ENCODE measurements at regions not wholly inside any gene's neighbourhood (a gene's known extent, or its start where the extent isn't known, plus 50 kb on each side); places are given as distances from the start of the nearest gene placed in this dataset.

DNA sequence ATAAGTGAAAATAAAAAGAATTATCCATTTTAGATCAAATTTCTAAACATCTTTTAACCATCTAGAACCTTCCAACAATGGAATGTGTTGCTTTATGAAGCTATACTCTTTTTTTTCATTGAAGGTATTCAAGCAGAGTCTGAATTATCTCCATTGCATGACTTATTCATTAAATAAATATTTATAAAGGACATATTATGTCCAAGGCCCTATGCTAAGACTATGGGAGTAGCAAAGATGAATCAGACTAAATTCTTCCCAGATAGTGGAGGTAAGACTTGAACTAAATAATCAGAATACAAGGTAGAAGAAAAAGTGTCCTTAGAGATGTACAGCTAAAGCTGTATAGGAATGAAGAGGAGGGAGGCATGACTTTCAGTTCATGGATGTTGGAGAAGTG lies 215.5 kb upstream of the RGMB start (continued):
- TF ChIP-seq, protein P1, sequence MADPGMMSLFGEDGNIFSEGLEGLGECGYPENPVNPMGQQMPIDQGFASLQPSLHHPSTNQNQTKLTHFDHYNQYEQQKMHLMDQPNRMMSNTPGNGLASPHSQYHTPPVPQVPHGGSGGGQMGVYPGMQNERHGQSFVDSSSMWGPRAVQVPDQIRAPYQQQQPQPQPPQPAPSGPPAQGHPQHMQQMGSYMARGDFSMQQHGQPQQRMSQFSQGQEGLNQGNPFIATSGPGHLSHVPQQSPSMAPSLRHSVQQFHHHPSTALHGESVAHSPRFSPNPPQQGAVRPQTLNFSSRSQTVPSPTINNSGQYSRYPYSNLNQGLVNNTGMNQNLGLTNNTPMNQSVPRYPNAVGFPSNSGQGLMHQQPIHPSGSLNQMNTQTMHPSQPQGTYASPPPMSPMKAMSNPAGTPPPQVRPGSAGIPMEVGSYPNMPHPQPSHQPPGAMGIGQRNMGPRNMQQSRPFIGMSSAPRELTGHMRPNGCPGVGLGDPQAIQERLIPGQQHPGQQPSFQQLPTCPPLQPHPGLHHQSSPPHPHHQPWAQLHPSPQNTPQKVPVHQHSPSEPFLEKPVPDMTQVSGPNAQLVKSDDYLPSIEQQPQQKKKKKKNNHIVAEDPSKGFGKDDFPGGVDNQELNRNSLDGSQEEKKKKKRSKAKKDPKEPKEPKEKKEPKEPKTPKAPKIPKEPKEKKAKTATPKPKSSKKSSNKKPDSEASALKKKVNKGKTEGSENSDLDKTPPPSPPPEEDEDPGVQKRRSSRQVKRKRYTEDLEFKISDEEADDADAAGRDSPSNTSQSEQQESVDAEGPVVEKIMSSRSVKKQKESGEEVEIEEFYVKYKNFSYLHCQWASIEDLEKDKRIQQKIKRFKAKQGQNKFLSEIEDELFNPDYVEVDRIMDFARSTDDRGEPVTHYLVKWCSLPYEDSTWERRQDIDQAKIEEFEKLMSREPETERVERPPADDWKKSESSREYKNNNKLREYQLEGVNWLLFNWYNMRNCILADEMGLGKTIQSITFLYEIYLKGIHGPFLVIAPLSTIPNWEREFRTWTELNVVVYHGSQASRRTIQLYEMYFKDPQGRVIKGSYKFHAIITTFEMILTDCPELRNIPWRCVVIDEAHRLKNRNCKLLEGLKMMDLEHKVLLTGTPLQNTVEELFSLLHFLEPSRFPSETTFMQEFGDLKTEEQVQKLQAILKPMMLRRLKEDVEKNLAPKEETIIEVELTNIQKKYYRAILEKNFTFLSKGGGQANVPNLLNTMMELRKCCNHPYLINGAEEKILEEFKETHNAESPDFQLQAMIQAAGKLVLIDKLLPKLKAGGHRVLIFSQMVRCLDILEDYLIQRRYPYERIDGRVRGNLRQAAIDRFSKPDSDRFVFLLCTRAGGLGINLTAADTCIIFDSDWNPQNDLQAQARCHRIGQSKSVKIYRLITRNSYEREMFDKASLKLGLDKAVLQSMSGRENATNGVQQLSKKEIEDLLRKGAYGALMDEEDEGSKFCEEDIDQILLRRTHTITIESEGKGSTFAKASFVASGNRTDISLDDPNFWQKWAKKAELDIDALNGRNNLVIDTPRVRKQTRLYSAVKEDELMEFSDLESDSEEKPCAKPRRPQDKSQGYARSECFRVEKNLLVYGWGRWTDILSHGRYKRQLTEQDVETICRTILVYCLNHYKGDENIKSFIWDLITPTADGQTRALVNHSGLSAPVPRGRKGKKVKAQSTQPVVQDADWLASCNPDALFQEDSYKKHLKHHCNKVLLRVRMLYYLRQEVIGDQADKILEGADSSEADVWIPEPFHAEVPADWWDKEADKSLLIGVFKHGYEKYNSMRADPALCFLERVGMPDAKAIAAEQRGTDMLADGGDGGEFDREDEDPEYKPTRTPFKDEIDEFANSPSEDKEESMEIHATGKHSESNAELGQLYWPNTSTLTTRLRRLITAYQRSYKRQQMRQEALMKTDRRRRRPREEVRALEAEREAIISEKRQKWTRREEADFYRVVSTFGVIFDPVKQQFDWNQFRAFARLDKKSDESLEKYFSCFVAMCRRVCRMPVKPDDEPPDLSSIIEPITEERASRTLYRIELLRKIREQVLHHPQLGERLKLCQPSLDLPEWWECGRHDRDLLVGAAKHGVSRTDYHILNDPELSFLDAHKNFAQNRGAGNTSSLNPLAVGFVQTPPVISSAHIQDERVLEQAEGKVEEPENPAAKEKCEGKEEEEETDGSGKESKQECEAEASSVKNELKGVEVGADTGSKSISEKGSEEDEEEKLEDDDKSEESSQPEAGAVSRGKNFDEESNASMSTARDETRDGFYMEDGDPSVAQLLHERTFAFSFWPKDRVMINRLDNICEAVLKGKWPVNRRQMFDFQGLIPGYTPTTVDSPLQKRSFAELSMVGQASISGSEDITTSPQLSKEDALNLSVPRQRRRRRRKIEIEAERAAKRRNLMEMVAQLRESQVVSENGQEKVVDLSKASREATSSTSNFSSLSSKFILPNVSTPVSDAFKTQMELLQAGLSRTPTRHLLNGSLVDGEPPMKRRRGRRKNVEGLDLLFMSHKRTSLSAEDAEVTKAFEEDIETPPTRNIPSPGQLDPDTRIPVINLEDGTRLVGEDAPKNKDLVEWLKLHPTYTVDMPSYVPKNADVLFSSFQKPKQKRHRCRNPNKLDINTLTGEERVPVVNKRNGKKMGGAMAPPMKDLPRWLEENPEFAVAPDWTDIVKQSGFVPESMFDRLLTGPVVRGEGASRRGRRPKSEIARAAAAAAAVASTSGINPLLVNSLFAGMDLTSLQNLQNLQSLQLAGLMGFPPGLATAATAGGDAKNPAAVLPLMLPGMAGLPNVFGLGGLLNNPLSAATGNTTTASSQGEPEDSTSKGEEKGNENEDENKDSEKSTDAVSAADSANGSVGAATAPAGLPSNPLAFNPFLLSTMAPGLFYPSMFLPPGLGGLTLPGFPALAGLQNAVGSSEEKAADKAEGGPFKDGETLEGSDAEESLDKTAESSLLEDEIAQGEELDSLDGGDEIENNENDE (IDR thresholded peaks at IDR 0.05; ENCODE audit: insufficient replicate concordance, low read length) = no peak

Data from H1 (cell line).